GDM1 (cell line): ENCODE measurements at regions not wholly inside any gene's neighbourhood (a gene's known extent, or its start where the extent isn't known, plus 50 kb on each side); places are given as distances from the start of the nearest gene placed in this dataset.

Experiments
- DNase-seq: peaks from one replicate; lab custom pipeline; 2025; lab: John Stamatoyannopoulos, UW

DNA sequence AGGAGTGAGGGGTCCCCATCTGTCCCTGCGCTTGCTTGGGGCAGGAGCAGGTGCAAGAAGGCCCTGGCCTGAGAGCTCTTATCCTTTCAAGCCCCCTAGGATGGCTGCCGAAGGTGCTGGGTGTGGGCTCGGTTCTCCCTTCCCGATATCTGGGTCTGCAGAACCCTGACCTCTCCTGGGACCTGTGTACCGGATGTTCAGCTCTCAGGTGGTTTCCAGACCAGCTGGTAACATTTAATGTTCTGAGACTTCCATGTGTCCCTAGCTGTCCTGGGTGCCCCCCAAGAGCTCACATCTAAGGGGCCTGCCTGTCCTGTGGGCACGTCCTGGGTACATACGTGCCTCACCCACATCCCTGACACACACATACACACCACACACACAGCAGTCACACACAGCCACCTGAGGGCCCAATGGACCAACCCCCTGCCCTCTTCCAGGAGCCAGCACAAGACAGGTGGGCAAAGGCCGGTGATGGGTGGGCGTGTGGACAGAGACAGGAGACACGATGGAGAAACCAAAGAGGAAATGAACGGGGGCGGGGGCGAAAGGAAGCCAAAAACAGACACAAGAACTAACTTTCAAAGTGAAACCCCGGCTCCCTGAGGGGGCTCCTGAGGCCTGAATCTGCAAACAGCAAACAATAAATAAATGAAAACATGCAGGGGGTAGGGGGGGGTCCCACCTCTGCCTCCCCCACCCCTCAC lies 124.3 kb downstream of the PTPRS start:
- no peak for DNase-seq

DNA sequence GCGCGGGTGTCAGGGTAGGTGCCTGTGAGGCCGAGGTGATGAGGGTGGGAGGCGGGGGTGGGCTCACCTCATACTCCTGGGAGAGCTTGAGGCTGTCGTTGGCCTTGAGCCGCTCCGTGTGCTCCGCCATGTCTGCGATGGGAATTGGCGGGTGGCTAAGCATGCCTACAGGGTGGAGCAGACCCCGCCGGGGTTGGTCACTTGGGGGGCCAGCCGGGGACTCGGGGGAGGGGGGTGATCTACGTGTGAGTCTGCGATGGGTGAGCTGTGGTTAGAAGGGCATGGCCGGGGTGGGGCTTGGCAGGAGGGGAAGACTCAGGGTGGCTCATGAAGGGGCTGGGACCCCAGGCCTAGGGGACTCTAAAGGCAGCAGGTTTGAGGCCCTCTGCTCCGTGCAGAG lies 125.2 kb downstream of the PTPRS start:
- DNase-seq, result no peak

DNA sequence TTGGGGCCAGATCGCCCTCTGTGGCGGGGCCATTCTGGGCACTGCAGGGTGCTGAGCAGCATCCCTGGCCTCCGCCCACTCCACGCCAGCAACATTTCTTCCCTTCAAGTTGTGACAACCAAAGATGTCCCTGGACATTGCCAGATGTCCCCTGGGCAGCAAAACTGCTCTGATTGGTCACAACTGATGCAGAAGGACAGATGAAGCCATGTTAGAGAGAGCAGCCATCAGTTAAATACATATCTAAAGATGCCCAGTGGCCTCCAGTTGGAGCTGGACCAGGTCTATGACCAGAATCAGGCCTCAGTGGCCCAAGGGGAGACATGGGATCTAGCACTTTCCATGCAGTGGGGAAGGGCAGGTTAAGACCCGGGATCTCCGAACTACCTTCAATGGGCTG lies 125.7 kb downstream of the PTPRS start:
- no peak for DNase-seq

DNA sequence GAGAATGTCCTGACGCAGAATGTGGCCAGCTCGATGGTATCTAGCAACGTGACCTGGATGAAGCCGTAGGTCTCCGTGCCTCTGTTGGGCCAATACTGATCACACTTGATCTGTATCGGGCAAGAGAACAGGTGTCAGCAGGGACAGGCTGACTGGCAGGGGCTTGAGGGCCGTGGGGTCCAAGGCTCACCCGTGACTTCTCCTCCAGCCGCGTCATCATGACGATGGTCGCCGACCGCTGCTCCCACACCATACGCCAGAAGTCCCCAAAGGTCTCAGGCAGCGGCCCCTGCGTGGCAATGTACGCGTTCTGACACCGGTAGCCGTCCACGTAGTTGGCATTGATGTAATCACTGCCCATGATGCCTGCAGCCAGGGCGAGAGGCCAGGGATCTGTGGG lies 126.2 kb downstream of the PTPRS start:
- no peak for DNase-seq

DNA sequence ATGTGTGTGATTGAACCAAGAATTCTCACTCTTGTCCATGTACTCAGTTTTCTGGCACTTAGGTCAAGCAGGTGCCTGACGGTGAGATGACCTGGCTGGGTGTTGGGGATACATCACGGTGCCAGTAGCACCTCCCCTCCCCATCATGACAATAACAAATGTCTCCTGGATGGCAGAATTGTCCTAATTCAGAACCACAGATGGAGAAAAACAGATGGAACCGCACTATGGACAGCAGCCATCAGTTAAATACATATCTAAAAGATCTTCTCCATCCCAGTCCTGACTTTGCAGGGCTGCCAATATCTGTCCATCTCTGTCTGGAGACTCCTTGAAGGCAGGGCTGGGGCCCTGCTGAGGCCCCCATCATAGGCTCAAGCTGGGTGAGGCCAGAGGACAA lies 126.9 kb downstream of the PTPRS start:
- no peak for DNase-seq

DNA sequence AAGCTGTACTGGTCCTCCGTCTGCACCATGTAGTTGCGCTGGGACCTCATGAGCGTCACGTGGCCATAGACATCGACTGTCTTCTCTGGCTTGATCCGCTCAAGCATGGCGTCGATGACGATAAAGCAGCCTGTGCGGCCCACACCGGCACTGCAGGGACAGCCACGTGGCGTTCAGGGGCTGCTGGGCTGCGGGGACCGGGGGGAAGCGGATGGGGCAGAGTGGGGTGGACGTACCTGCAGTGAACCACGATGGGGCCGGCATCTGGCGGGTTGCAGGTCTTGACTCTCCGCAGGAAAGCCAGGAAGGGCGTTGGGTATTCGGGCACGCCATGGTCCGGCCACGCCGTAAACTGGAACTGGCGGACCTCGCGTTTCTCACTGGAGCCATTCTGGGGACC lies 128.5 kb downstream of the PTPRS start:
- DNase-seq, result no peak

DNA sequence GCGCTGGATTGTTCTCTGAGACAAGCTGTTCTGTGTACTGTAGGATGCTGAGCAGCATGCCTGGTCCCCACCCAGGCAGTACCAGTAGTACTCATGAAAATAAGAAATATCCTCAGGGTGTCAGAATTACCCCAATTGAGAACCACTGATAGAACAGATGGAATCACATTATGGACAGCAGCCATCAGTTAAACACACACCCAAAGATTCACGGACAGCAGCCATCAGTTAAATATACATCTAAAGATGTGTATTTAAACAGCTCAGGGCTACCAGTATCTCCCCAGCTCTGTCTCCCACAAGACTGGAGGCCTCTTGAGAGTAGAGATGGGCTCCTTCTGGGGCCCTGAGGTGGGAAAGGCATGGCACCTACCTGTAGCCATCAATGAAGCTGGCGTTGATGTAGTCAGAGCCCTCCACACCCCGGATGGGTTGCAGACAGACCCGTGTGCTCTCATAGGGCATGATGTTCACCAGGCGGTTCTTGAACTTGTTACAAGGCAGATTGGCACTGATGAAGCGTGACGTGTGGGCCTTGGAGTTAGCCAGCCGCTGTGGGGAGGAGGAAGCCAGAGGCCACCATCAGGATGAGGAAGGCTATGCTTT lies 129.3 kb downstream of the PTPRS start:
- no peak for DNase-seq

DNA sequence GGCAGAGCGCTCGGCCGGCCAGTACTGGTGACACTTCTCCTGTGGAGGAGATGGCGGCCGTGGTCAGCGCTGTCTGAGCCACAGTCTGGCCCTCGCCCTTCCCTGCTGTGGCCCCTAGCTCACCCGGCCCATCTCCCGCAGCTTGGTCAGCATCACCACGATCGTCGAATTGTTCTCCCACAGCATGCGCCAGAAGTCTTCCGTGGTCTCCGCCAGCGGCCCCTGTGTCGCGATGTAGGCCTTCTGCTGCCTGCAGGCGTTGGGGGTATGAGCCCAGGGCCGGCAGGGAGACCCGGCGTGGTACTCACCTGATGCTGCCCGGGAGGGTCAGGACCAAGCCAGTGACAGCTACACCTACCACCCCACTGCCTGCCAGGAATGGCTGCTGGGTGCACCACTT lies 130.1 kb downstream of the PTPRS start:
- DNase-seq, result no peak

DNA sequence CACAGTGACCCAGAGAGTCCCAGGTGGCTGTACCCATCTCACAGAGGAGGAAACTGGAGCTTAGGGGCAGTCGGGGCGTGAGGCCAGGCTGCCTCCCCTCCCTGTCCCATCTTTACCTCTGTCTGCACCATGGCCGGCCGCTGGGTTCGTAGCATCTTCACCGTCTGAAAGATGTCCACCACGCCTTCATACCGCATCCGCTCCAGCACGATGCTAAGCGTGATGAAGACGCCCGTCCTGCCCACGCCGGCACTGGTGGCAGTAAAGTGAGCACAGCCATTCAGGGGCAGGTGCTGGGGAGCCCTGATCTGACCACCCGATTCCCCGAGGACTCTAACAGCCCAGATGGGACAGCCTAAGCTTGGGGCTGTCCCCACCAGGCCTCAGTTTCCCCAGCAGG lies 132.8 kb downstream of the PTPRS start:
- no peak for DNase-seq

DNA sequence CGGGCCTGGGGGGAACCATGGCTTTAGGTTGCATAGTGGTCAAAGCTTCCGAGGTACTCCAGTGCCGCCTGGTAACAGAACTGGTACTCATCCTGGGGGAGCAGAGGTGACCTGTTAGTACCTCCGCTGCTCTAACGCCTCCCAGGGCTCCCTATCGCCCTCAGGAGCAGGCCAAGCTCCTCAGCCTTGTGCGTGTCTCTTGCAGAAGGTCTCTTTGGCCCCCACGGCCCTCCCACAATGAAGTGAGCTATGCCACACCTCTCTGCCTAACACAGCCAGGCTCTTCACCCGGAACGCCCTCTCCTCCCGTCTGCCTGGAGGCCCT lies 133.9 kb downstream of the PTPRS start:
- DNase-seq, result no peak

DNA sequence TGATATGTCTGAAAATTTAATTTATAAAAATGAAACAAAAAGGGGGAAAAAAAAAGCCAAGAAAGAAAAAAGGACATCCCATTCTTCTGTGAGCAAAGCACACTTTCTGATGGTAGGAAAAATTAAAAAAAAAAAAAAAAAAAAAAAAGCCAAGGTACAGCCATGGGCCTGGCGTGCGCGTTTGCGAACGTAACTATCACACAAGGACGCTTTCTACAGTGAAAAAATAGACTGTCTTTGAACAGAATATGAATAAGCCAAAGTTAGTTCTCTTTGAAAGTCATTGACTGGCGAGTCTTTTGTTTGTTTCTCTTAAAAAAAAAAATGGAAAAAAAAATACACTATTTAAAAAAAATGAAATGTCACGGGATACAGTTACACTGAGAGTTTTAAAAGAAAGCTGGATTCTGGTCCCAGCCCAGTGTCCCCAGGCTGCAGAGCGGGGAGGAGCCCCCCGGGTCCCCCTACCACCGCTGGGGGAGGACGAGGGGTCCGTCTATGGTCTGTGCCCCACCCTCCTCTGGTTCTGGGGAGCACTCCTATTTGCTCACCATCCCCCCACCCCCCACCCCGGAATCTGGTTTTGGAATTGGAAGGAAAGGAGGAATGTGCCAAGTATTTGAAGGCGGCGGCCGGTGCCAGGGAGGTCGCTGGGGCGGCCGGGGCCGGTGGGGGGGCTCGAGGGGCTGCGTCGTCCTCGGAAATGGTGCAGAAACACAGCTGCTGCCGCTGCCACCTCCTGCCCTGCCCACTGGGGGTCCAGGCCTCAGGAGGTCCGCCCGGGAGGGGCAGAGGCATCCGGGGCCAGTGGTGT lies 134.5 kb downstream of the PTPRS start:
- DNase-seq, result no peak

DNA sequence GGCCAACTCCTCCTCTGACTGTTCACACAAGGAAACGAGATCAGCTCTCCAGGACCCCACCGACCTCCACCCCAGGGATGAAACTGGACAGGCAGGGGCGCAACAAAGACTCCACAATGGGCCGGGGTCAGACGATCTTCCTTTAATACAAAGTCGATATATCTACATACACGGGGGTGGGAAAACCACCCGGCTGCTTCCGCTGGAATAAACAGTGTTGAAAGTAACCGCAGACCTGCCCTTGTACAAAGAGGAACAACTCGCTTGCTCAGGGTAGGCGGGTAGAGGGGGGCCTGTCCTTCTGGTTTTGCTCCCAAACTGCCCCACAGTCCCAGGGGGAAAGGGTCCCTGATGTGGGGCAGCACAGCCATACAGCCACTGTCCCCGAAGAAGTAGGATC lies 135.2 kb downstream of the PTPRS start:
- peak; percentile 75 for DNase-seq

DNA sequence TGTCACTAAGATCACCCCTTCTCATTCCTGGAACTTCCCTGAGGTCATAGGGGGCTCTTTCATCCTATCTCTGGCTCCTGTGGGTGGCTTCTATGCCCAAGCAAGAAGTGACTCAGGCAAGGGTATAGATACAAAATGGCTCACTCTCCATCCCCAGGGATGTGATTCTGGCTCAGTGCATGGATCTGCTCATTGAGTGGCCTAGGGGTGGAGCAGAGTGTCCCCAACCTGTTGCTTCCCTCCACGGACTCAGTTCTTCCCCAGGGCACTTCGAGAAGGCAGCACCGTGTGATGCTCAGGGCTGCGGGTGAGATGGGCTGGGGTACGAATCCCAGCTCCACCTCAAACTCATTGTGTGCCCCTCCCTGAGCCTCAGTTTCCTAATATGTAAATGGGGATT lies 136.4 kb downstream of the PTPRS start:
- no peak for DNase-seq
